Thoracic aorta (tissue), 2 donors: ENCODE measurements at regions not wholly inside any gene's neighbourhood (a gene's known extent, or its start where the extent isn't known, plus 50 kb on each side); places are given as distances from the start of the nearest gene placed in this dataset.

Experiments used
- ATAC-seq: fragments of 150-250 bp; one replicate; pipeline ENCODE4 v1.8.0; 2017; ENCODE audit warnings: low read depth; ENCODE audit not compliant: insufficient number of reproducible peaks, low FRiP score
- DNase-seq: peaks from one replicate; pipeline ENCODE4 v3.0.0-alpha.2; 2020; ENCODE audit warnings: low spot score
- H3K27ac ChIP-seq, 2 donors: fragments of 200-600 bp; sonication (generic); 1 replicate in 1 of 2; 2 replicates in 1 of 2; pipeline ENCODE4 v1.5.1; 2016; ENCODE audit warnings: mild to moderate bottlenecking in 2 of 2, moderate library complexity in 2 of 2
- H3K27me3 ChIP-seq: fragments of 200-600 bp; sonication (generic); replicated peaks from 2 replicates; pipeline ENCODE4 v1.6.0; 2016; ENCODE audit warnings: mild to moderate bottlenecking; ENCODE audit not compliant: insufficient read depth
- H3K36me3 ChIP-seq: fragments of 200-600 bp; sonication (generic); one replicate; pipeline ENCODE4 v1.5.1; 2016
- H3K4me1 ChIP-seq, 2 donors: fragments of 200-600 bp; sonication (generic); 1 replicate in 1 of 2; 2 replicates in 1 of 2; pipeline versions ENCODE4 v1.5.1 to v1.6.0; 2016; ENCODE audit warnings: low read depth in 2 of 2, mild to moderate bottlenecking in 1 of 2; ENCODE audit not compliant: control insufficient read depth in 1 of 2
- H3K4me3 ChIP-seq: fragments of 200-600 bp; sonication (generic); 2 replicates; pipeline ENCODE4 v1.5.1; 2016; ENCODE audit warnings: mild to moderate bottlenecking
- H3K9me3 ChIP-seq: fragments of 200-600 bp; sonication (generic); 2 replicates; pipeline ENCODE4 v1.5.1; 2016
- TF ChIP-seq, protein P1 (sequence below): fragments of 200-600 bp; sonication (generic); IDR thresholded peaks from one replicate; pipeline ENCODE4 v1.5.1; 2019; ENCODE audit warnings: antibody characterized with exemption

- Histone ChIP-seq H3K9me3 (no peaks in the 10 kb centered on the region), H3K27ac (no peak overlapping the region), H3K4me3 (no peak overlapping the region), H3K36me3 (no peaks in the 10 kb centered on the region), H3K27me3 (no peaks in the 10 kb centered on the region), H3K4me1 (peaks cover 9 to 28% of the 10 kb centered on the region in 2 donors)
- TF ChIP-seq, protein P1, sequence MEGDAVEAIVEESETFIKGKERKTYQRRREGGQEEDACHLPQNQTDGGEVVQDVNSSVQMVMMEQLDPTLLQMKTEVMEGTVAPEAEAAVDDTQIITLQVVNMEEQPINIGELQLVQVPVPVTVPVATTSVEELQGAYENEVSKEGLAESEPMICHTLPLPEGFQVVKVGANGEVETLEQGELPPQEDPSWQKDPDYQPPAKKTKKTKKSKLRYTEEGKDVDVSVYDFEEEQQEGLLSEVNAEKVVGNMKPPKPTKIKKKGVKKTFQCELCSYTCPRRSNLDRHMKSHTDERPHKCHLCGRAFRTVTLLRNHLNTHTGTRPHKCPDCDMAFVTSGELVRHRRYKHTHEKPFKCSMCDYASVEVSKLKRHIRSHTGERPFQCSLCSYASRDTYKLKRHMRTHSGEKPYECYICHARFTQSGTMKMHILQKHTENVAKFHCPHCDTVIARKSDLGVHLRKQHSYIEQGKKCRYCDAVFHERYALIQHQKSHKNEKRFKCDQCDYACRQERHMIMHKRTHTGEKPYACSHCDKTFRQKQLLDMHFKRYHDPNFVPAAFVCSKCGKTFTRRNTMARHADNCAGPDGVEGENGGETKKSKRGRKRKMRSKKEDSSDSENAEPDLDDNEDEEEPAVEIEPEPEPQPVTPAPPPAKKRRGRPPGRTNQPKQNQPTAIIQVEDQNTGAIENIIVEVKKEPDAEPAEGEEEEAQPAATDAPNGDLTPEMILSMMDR = no peak
- ATAC-seq (no peak), DNase-seq (no peak)
These were observed 475.5 kb downstream of the CETN3 start for GRCh38 chr5:89934069-89934468.

GRCh38 chr5:89932771-89933181, 476.8 kb downstream of the CETN3 start:
- Histone ChIP-seq H3K9me3 (no peaks in the 10 kb centered on the region), H3K27me3 (no peaks in the 10 kb centered on the region), H3K4me1 (peaks cover 9 to 28% of the 10 kb centered on the region in 2 donors), H3K36me3 (no peaks in the 10 kb centered on the region), H3K4me3 (no peak overlapping the region), H3K27ac (no peak overlapping the region)
- ATAC-seq (no peak), DNase-seq (no peak)
- TF ChIP-seq, protein P1 = no peak

GRCh38 chr5:89930591-89931392, 478.8 kb downstream of the CETN3 start:
- ATAC-seq = peak; percentile 69
- TF ChIP-seq, protein P1 = no peak
- H3K27ac ChIP-seq = peak overlapping the region; percentile 43 to 59
- no peaks in the 10 kb centered on the region for H3K9me3 ChIP-seq
- H3K4me1 ChIP-seq = peaks cover 9 to 28% of the 10 kb centered on the region in 2 donors
- no peaks in the 10 kb centered on the region for H3K36me3 ChIP-seq
- H3K27me3 ChIP-seq = no peaks in the 10 kb centered on the region
- H3K4me3 ChIP-seq = peak overlapping the region; percentile 1
- no peak for DNase-seq

- Histone ChIP-seq H3K4me3 (no peak overlapping the region), H3K9me3 (no peaks in the 10 kb centered on the region), H3K36me3 (no peaks in the 10 kb centered on the region), H3K27me3 (no peaks in the 10 kb centered on the region), H3K4me1 (peaks cover 9 to 28% of the 10 kb centered on the region in 2 donors), H3K27ac (peak overlapping the region in 1 of 2 donors; percentile 43)
- TF ChIP-seq, protein P1 = no peak
- no peak for DNase-seq
- ATAC-seq = no peak
These were observed 479.7 kb downstream of the CETN3 start for GRCh38 chr5:89929834-89930233.

DNA sequence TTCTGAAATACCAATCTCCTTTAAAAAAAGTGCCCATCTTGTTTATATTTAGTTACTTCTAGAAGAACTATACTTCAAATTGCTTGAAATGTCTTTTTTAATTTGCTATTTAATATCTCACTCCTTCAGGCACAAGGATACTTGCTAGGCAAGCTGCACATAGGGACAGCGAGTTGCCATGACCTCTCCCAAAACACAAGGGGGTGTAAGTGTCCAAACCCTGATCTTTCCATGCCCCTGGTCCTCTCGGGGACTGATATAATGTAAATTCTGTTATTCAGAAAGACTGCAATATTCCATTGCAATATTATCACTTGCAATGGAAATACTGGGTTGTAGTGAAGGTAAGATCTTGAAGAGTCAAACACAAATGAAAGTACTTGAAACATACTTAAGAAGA, 480.4 kb downstream of the CETN3 start:
- H3K4me3 ChIP-seq = no peak overlapping the region
- H3K36me3 ChIP-seq = no peaks in the 10 kb centered on the region
- no peaks in the 10 kb centered on the region for H3K9me3 ChIP-seq
- H3K27ac ChIP-seq = no peak overlapping the region
- no peaks in the 10 kb centered on the region for H3K27me3 ChIP-seq
- ATAC-seq = no peak
- peaks cover 9 to 28% of the 10 kb centered on the region in 2 donors for H3K4me1 ChIP-seq
- TF ChIP-seq, protein P1 = no peak
- no peak for DNase-seq
